Thoracic aorta (tissue), 2 donors: ENCODE measurements at regions not wholly inside any gene's neighbourhood (a gene's known extent, or its start where the extent isn't known, plus 50 kb on each side); places are given as distances from the start of the nearest gene placed in this dataset.

ENCODE experiments used
- ATAC-seq: fragments of 150-250 bp; one replicate; pipeline ENCODE4 v1.8.0; 2017; ENCODE audit warnings: low read depth; ENCODE audit not compliant: insufficient number of reproducible peaks, low FRiP score
- DNase-seq: peaks from one replicate; pipeline ENCODE4 v3.0.0-alpha.2; 2020; ENCODE audit warnings: low spot score
- H3K27ac ChIP-seq, 2 donors: fragments of 200-600 bp; sonication (generic); 1 replicate in 1 of 2; 2 replicates in 1 of 2; pipeline ENCODE4 v1.5.1; 2016; ENCODE audit warnings: mild to moderate bottlenecking in 2 of 2, moderate library complexity in 2 of 2
- H3K27me3 ChIP-seq: fragments of 200-600 bp; sonication (generic); replicated peaks from 2 replicates; pipeline ENCODE4 v1.6.0; 2016; ENCODE audit warnings: mild to moderate bottlenecking; ENCODE audit not compliant: insufficient read depth
- H3K36me3 ChIP-seq: fragments of 200-600 bp; sonication (generic); one replicate; pipeline ENCODE4 v1.5.1; 2016
- H3K4me1 ChIP-seq, 2 donors: fragments of 200-600 bp; sonication (generic); 1 replicate in 1 of 2; 2 replicates in 1 of 2; pipeline versions ENCODE4 v1.5.1 to v1.6.0; 2016; ENCODE audit warnings: low read depth in 2 of 2, mild to moderate bottlenecking in 1 of 2; ENCODE audit not compliant: control insufficient read depth in 1 of 2
- H3K4me3 ChIP-seq: fragments of 200-600 bp; sonication (generic); 2 replicates; pipeline ENCODE4 v1.5.1; 2016; ENCODE audit warnings: mild to moderate bottlenecking
- H3K9me3 ChIP-seq: fragments of 200-600 bp; sonication (generic); 2 replicates; pipeline ENCODE4 v1.5.1; 2016
- TF ChIP-seq, protein P1 (sequence below): fragments of 200-600 bp; sonication (generic); IDR thresholded peaks from one replicate; pipeline ENCODE4 v1.5.1; 2019; ENCODE audit warnings: antibody characterized with exemption

DNA sequence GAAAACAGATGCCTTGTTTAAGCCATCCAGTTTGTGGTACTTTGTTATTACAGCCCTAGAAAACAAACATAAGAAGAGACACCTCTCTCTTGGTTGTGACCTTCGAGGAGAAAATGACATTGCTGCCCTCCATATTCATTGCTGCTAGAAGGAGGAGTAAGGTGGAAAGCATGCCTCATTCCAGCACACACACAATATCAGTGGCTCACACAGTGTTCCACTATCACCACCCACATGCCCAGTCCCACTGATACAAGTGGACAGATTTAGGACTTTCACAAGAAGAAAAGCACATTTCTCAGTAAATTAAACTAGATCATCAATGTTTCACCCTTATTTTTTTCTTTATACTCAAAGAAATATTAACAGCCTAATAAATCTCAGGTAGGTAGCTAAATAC is 143.6 kb downstream of the PHLDA1 start:
- TF ChIP-seq, protein P1, sequence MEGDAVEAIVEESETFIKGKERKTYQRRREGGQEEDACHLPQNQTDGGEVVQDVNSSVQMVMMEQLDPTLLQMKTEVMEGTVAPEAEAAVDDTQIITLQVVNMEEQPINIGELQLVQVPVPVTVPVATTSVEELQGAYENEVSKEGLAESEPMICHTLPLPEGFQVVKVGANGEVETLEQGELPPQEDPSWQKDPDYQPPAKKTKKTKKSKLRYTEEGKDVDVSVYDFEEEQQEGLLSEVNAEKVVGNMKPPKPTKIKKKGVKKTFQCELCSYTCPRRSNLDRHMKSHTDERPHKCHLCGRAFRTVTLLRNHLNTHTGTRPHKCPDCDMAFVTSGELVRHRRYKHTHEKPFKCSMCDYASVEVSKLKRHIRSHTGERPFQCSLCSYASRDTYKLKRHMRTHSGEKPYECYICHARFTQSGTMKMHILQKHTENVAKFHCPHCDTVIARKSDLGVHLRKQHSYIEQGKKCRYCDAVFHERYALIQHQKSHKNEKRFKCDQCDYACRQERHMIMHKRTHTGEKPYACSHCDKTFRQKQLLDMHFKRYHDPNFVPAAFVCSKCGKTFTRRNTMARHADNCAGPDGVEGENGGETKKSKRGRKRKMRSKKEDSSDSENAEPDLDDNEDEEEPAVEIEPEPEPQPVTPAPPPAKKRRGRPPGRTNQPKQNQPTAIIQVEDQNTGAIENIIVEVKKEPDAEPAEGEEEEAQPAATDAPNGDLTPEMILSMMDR = no peak

DNA sequence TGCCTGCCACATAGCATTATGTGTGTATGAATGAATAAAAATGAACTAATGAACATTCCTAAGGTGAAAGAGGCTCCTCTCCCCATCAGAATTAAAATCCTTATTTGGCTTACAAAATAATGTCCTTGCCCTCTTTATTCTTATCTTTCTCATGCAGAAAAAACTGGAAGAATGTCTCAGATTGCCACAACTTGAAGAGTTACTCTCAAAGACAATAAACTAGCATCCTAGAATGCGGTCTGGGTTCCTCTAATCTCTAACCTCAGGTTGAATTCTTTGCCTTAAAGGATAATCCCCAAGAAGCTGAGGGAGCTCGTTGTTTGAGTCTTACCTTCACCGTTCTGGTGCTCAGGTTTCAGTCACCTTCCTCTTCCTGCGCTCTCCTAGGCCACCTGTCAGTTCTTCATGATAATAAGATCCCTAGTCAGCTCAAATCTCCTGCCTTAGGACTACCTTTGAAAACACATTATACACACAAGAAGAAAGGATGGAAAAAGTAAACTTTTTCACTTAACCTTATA is 147.1 kb downstream of the PHLDA1 start:
- Histone ChIP-seq H3K9me3 (no peaks in the 10 kb centered on the region), H3K36me3 (no peaks in the 10 kb centered on the region), H3K27me3 (no peaks in the 10 kb centered on the region), H3K27ac (no peak overlapping the region), H3K4me1 (peaks cover 0 to 11% of the 10 kb centered on the region in 2 donors), H3K4me3 (no peak overlapping the region)
- TF ChIP-seq, protein P1 = no peak
- ATAC-seq (no peak), DNase-seq (no peak)

More for the DNA sequence above, 143.6 kb downstream of the PHLDA1 start:
- Histone ChIP-seq H3K27me3 (no peaks in the 10 kb centered on the region), H3K4me1 (no peaks in the 10 kb centered on the region), H3K36me3 (no peaks in the 10 kb centered on the region), H3K4me3 (no peak overlapping the region), H3K27ac (no peak overlapping the region), H3K9me3 (no peaks in the 10 kb centered on the region)
- ATAC-seq (no peak), DNase-seq (no peak)

DNA sequence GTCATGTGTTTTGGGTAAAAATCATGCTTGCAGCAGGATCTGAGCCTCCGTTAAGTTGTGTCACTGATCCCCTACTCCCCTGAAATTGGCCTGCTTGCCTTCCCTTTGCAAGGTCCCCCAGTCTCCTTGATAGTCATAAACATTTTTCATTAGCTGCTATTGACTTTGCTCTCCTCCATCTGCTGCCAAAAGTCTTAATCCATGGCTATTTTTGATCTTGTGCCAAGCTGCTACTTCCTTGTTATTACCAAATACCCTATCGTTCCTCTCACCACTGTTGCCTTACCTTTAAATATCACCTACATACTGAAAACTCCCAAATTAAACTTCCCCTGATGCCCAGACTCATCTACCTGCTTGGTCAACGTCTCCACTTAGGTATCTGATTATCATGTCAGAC is 148.3 kb downstream of the PHLDA1 start:
- Histone ChIP-seq H3K4me1 (peaks cover 0 to 17% of the 10 kb centered on the region in 2 donors), H3K4me3 (no peak overlapping the region), H3K27ac (no peak overlapping the region), H3K27me3 (no peaks in the 10 kb centered on the region), H3K9me3 (no peaks in the 10 kb centered on the region), H3K36me3 (no peaks in the 10 kb centered on the region)
- DNase-seq (no peak), ATAC-seq (no peak)
- TF ChIP-seq, protein P1 = no peak

DNA sequence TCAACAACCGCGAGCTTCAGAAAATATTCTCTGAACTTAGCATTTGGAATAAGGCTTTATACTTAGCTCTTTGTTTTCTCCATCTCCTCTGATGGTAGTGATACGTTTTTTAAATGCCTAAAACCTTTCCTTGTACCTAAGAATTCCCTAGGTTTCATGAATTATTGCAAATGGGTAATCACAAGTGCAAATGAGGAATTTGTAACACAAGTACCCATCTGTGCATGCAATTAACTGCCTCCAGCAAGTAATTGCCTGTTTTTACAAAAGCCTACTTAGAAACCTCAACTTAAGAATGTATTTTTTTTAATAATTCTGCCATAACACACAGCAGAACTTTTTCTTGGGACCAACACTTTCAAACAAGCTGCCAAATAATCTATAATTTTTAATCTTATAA is 149.2 kb downstream of the PHLDA1 start:
- Histone ChIP-seq H3K4me1 (peaks cover 0 to 25% of the 10 kb centered on the region in 2 donors), H3K27me3 (no peaks in the 10 kb centered on the region), H3K4me3 (no peak overlapping the region), H3K9me3 (no peaks in the 10 kb centered on the region), H3K36me3 (no peaks in the 10 kb centered on the region), H3K27ac (no peak overlapping the region)
- DNase-seq (no peak), ATAC-seq (no peak)
- TF ChIP-seq, protein P1 = no peak

DNA sequence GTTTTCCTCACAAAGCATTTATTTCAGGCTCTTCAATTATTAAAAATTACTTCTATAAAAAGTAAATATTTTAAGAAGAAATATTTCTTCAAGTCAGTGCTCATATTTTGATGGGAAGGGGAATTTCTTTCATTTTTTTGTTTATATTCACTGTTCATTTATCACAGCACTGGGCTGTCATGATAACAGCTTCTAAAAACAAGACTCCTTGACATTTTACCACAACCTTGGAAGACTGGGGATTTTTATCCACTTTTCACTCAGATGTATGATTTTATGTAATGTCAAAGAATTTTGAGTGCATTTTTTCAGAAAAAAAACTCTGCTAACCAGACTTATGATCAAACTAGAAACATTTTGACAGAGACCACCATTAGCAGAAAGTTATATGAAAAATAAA is 149.7 kb downstream of the PHLDA1 start:
- Histone ChIP-seq H3K36me3 (no peaks in the 10 kb centered on the region), H3K27ac (no peak overlapping the region), H3K27me3 (no peaks in the 10 kb centered on the region), H3K4me1 (peaks cover 0 to 29% of the 10 kb centered on the region in 2 donors), H3K9me3 (no peaks in the 10 kb centered on the region), H3K4me3 (no peak overlapping the region)
- ATAC-seq = no peak
- no peak for DNase-seq
- TF ChIP-seq, protein P1 = no peak
